H1 (cell line): ENCODE measurements at regions not wholly inside any gene's neighbourhood (a gene's known extent, or its start where the extent isn't known, plus 50 kb on each side); places are given as distances from the start of the nearest gene placed in this dataset.

Experiments
- CTCF ChIA-PET: fragments of 300-600 bp; sonication (Branson Sonifier 250); formaldehyde crosslinking; loops from one replicate; lab custom pipeline; 2021; ENCODE audit not compliant: partially characterized antibody; lab: Charles Lee
- POLR2A ChIA-PET: fragments of 300-600 bp; sonication (Branson Sonifier 250); formaldehyde crosslinking; loops from one replicate; lab custom pipeline; 2021; ENCODE audit warnings: inconsistent platforms; ENCODE audit not compliant: partially characterized antibody; lab: Charles Lee
- DNase-seq, 2 experiments: peaks; one replicate each; pipeline versions ENCODE4 v3.0.0 to v3.0.0-alpha.2; 2010 to 2022; ENCODE audit warnings: low spot score in 2 of 2, low read depth in 1 of 2, mixed read lengths in 1 of 2
- FAIRE-seq: peaks from 2 replicates; lab custom pipeline; 2011; peaks lifted over from hg19 to GRCh38; lab: Jason Lieb, UNC
- H2AFZ ChIP-seq: 2 replicates; pipeline ENCODE4 v1.8.1; 2012; ENCODE audit warnings: low read length, inconsistent platforms
- H2AK5ac ChIP-seq: 2 replicates; pipeline ENCODE4 v1.6.1; 2013; ENCODE audit warnings: low read depth, low read length
- H2BK120ac ChIP-seq: replicated peaks from 2 replicates; pipeline ENCODE3; 2013; ENCODE audit warnings: low read depth, low read length, inconsistent platforms
- H2BK12ac ChIP-seq: 2 replicates; pipeline ENCODE4 v1.6.1; 2013; ENCODE audit warnings: low read depth, low read length
- H2BK15ac ChIP-seq: 2 replicates; pipeline ENCODE4 v1.6.1; 2013; ENCODE audit warnings: low read length
- H2BK20ac ChIP-seq: 2 replicates; pipeline ENCODE4 v1.6.1; 2013; ENCODE audit warnings: low read length
- H2BK5ac ChIP-seq: 2 replicates; pipeline ENCODE4 v1.6.1; 2013; ENCODE audit warnings: low read depth, low read length
- H3K14ac ChIP-seq: 2 replicates; pipeline ENCODE4 v1.6.1; 2013; ENCODE audit warnings: inconsistent platforms; ENCODE audit not compliant: insufficient read length
- H3K18ac ChIP-seq: 2 replicates; pipeline ENCODE4 v1.6.1; 2013; ENCODE audit warnings: low read length; ENCODE audit errors: extremely low read depth
- H3K23ac ChIP-seq: 2 replicates; pipeline ENCODE4 v1.6.1; 2013; ENCODE audit warnings: inconsistent platforms; ENCODE audit not compliant: insufficient read length
- H3K23me2 ChIP-seq: 2 replicates; pipeline ENCODE4 v1.6.1; 2013; ENCODE audit warnings: low read depth, low read length
- H3K27ac ChIP-seq: 2 replicates; pipeline ENCODE4 v1.6.1; 2011; ENCODE audit warnings: low read depth, low read length, inconsistent platforms
- H3K27me3 ChIP-seq, 4 experiments: replicated peaks in 1 of 4; 1 replicate in 1 of 4; 2 replicates in 3 of 4; pipeline versions ENCODE4 v1.6.1 to v1.8.1; 2011 to 2013; ENCODE audit warnings: low read length in 3 of 4, mild to moderate bottlenecking in 3 of 4, inconsistent platforms in 2 of 4, mixed read lengths in 2 of 4, moderate library complexity in 1 of 4; ENCODE audit not compliant: control insufficient read depth in 3 of 4, insufficient read depth in 3 of 4; ENCODE audit errors: extremely low read depth in 1 of 4
- H3K36me3 ChIP-seq, 4 experiments: 2 replicates each; pipeline versions ENCODE4 v1.6.1 to v1.8.1; 2011 to 2013; ENCODE audit warnings: mild to moderate bottlenecking in 4 of 4, low read length in 3 of 4, moderate library complexity in 2 of 4, control low read depth in 1 of 4, inconsistent platforms in 1 of 4; ENCODE audit not compliant: insufficient read depth in 4 of 4, control insufficient read depth in 2 of 4
- H3K4ac ChIP-seq: replicated peaks from 2 replicates; pipeline ENCODE3; 2013; ENCODE audit warnings: low read length, low read depth, mixed read lengths, inconsistent platforms; ENCODE audit not compliant: insufficient read length
- H3K4me1 ChIP-seq, 4 experiments: replicated peaks in 1 of 4; 1 replicate in 1 of 4; 2 replicates in 3 of 4; pipeline versions ENCODE4 v1.6.1 to v1.8.1; 2011 to 2013; ENCODE audit warnings: low read length in 3 of 4, inconsistent platforms in 2 of 4, mixed read lengths in 1 of 4; ENCODE audit not compliant: insufficient read depth in 4 of 4, control insufficient read depth in 3 of 4
- H3K4me2 ChIP-seq, 2 experiments: 2 replicates each; pipeline versions ENCODE4 v1.6.1 to v1.8.1; 2011 to 2013; ENCODE audit warnings: low read depth in 2 of 2, low read length in 2 of 2, control low read depth in 1 of 2, inconsistent platforms in 1 of 2, mild to moderate bottlenecking in 1 of 2; ENCODE audit not compliant: insufficient read depth in 1 of 2
- H3K4me3 ChIP-seq, 4 experiments: fragments of 200-600, 300-600 bp in 1 of 4; sonication (generic), shearing (Covaris generic), sonication (Bioruptor Twin) in 1 of 4; 2 replicates each; pipeline versions ENCODE4 v1.5.1 to v1.8.1; 2011 to 2016; ENCODE audit warnings: low read length in 4 of 4, low read depth in 3 of 4, control low read depth in 2 of 4, inconsistent platforms in 2 of 4, mild to moderate bottlenecking in 2 of 4, mixed read lengths in 1 of 4, moderate library complexity in 1 of 4; ENCODE audit not compliant: insufficient read depth in 2 of 4; ENCODE audit errors: extremely low read depth in 1 of 4
- H3K56ac ChIP-seq: replicated peaks from 2 replicates; pipeline ENCODE3; 2013; ENCODE audit warnings: low read depth, mild to moderate bottlenecking, mixed read lengths, low read length, inconsistent platforms; ENCODE audit not compliant: insufficient read length
- H3K79me1 ChIP-seq: 2 replicates; pipeline ENCODE4 v1.6.1; 2013; ENCODE audit warnings: low read depth, low read length, control low read depth
- H3K79me2 ChIP-seq, 2 experiments: 2 replicates each; pipeline versions ENCODE4 v1.6.1 to v1.8.1; 2012 to 2013; ENCODE audit warnings: low read length in 2 of 2, mild to moderate bottlenecking in 2 of 2, inconsistent platforms in 1 of 2; ENCODE audit not compliant: insufficient read depth in 2 of 2, control insufficient read depth in 1 of 2
- H3K9ac ChIP-seq, 4 experiments: replicated peaks in 1 of 4; 1 replicate in 1 of 4; 2 replicates in 3 of 4; pipeline versions ENCODE4 v1.6.1 to v1.8.1; 2011 to 2013; ENCODE audit warnings: low read depth in 3 of 4, low read length in 3 of 4, control low read depth in 2 of 4, mild to moderate bottlenecking in 2 of 4, moderate library complexity in 2 of 4, inconsistent platforms in 1 of 4; ENCODE audit errors: extremely low read depth in 1 of 4
- H3K9me3 ChIP-seq, 2 experiments: 2 replicates each; pipeline versions ENCODE4 v1.6.1 to v1.8.1; 2012 to 2013; ENCODE audit warnings: mild to moderate bottlenecking in 2 of 2, moderate library complexity in 2 of 2, control low read depth in 1 of 2, inconsistent platforms in 1 of 2, low read depth in 1 of 2, low read length in 1 of 2, mixed read lengths in 1 of 2; ENCODE audit not compliant: insufficient read depth in 2 of 2
- H4K20me1 ChIP-seq, 2 experiments: replicated peaks in 1 of 2; 2 replicates each; pipeline versions ENCODE3 to v1.8.1; 2011 to 2013; ENCODE audit warnings: inconsistent platforms in 2 of 2, low read length in 2 of 2, mild to moderate bottlenecking in 1 of 2; ENCODE audit not compliant: insufficient read depth in 2 of 2, control insufficient read depth in 1 of 2
- H4K5ac ChIP-seq: 2 replicates; pipeline ENCODE4 v1.6.1; 2013; ENCODE audit warnings: low read length, low read depth, mixed read lengths, inconsistent platforms; ENCODE audit not compliant: insufficient read length
- H4K8ac ChIP-seq: 2 replicates; pipeline ENCODE4 v1.8.0; 2013; ENCODE audit warnings: mild to moderate bottlenecking, moderate library complexity, low read length, inconsistent platforms; ENCODE audit not compliant: insufficient read depth; ENCODE audit errors: extremely low read depth
- H4K91ac ChIP-seq: replicated peaks from 2 replicates; pipeline ENCODE3; 2013; ENCODE audit warnings: low read length, mixed read lengths, inconsistent platforms; ENCODE audit not compliant: insufficient read length
- CHD7 ChIP-seq: fragments of 300-600 bp; sonication (generic); IDR thresholded peaks from 2 replicates; pipeline ENCODE4 v1.7.1; 2012; ENCODE audit warnings: low read length, moderate library complexity, mild to moderate bottlenecking, inconsistent platforms; ENCODE audit not compliant: insufficient replicate concordance
- WGBS, 2 experiments: shearing (Covaris generic) in 1 of 2; methylation state at CpG; one replicate each; pipeline versions ENCODE4 v1.1.6 to v1.1.7; 2013 to 2015; ENCODE audit warnings: low lambda C conversion rate in 2 of 2, mixed read lengths in 2 of 2, inconsistent platforms in 1 of 2, low coverage in 1 of 2, missing lambda C conversion rate in 1 of 2; ENCODE audit not compliant: insufficient replicate concordance in 2 of 2, insufficient coverage in 1 of 2, insufficient read length in 1 of 2; ENCODE audit errors: extremely low coverage in 1 of 2, missing lambda C conversion rate in 1 of 2; 5-methylcytosine and 5-hydroxymethylcytosine counted together

DNA sequence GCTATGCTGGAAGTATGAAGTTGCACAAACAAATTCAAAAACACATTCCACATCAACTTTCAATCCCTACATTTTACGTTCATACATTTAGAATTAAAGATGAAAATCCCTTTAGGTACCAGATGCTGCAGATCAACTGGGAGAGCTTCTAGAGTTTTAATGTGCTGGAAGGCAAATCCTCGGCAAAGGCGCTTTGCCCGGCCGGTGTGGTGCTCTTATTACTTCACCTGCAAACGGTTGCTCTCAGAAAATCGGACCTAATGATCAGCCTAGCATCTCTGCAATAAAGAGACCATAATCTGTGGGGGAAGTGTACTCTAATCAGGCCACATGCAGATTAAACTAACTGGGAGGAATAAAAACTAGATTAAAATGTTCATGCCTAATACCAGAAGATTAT is 513.8 kb downstream of the ZEB2 start:
- Histone ChIP-seq H3K23ac (no peak overlapping the region), H3K4me1 (no peaks in the 10 kb centered on the region), H3K23me2 (no peaks in the 10 kb centered on the region), H4K91ac (no peak overlapping the region), H2AK5ac (no peak overlapping the region), H2AFZ (no peak overlapping the region), H3K9ac (no peak overlapping the region), H3K27me3 (no peaks in the 10 kb centered on the region), H2BK12ac (no peak overlapping the region), H3K4ac (no peak overlapping the region), H4K20me1 (no peaks in the 10 kb centered on the region), H3K56ac (no peak overlapping the region), H2BK15ac (no peak overlapping the region), H2BK5ac (no peak overlapping the region), H3K36me3 (no peaks in the 10 kb centered on the region), H3K27ac (no peak overlapping the region), H3K4me2 (no peak overlapping the region), H3K79me2 (no peaks in the 10 kb centered on the region), H3K14ac (no peak overlapping the region), H3K18ac (no peak overlapping the region), H3K9me3 (no peaks in the 10 kb centered on the region), H3K79me1 (no peaks in the 10 kb centered on the region), H2BK120ac (no peak overlapping the region), H3K4me3 (no peak overlapping the region), H4K8ac (no peak overlapping the region), H4K5ac (no peak overlapping the region), H2BK20ac (no peak overlapping the region)
- ChIA-PET CTCF (no interaction called here), POLR2A (no interaction called here)
- 95 to 100% methylated on average over 1 to 7 of the region's 7 CpGs for WGBS, 2 experiments
- DNase-seq, result no peak
- no peak for FAIRE-seq
- TF ChIP-seq CHD7, result no peak
